ENCODE measurements at regions not wholly inside any gene's neighbourhood (a gene's known extent, or its start where the extent isn't known, plus 50 kb on each side); places are given as distances from the start of the nearest gene placed in this dataset.

DNA sequence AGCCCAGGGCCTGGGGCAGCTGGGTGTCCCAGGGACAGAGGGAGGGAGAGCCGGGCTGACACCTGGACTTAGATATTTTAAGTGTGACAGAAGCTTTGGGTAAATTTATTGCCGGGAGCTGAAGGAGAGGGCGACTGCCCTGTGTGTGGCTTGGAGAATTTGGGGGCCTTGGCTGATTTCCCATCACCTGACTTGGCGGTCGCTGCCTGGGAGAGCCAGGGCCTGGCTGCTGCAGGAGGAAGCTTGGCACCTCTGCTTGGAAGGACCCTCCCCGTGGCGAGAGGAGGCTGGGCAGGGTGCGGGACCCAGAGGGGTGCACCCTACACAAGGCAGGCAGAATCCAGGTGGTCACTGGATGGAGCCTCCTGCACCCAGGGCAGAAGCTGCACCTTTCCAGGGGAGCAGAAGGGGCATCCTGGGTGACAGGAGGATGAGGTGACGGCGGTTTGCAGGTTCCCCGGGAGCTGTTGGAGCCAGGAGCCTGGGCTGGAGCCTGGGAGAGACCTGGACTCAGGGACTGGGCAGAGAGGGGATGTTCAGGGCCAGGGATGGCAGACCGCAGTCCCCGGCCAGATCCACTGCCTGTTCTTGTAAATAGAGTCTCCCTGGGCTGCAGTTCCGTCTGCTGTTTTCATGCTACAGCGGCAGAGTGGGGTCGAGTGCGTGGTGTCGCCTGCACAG, 72.0 kb downstream of the RGS12 start:
- TF ChIP-seq, protein P1, sequence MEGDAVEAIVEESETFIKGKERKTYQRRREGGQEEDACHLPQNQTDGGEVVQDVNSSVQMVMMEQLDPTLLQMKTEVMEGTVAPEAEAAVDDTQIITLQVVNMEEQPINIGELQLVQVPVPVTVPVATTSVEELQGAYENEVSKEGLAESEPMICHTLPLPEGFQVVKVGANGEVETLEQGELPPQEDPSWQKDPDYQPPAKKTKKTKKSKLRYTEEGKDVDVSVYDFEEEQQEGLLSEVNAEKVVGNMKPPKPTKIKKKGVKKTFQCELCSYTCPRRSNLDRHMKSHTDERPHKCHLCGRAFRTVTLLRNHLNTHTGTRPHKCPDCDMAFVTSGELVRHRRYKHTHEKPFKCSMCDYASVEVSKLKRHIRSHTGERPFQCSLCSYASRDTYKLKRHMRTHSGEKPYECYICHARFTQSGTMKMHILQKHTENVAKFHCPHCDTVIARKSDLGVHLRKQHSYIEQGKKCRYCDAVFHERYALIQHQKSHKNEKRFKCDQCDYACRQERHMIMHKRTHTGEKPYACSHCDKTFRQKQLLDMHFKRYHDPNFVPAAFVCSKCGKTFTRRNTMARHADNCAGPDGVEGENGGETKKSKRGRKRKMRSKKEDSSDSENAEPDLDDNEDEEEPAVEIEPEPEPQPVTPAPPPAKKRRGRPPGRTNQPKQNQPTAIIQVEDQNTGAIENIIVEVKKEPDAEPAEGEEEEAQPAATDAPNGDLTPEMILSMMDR (IDR thresholded peaks at IDR 0.05 in 8 of 11, conservative IDR thresholded peaks at IDR 0.05 in 3 of 11): no peak
- TF ChIP-seq POLR2A (IDR thresholded peaks at IDR 0.05): no peak

All from spleen (tissue), 7 donors.